ENCODE measurements at regions not wholly inside any gene's neighbourhood (a gene's known extent, or its start where the extent isn't known, plus 50 kb on each side); places are given as distances from the start of the nearest gene placed in this dataset.

GRCh38 chr4:81796790-81797528 lies 325.3 kb upstream of the RASGEF1B start:
- Histone ChIP-seq H3K27me3 (no peaks in the 10 kb centered on the region), H3K4me1 (no peaks in the 10 kb centered on the region), H3K36me3 (no peaks in the 10 kb centered on the region), H3K9me3 (no peaks in the 10 kb centered on the region), H3K4me3 (no peak overlapping the region), H3K27ac (no peak overlapping the region)
- TF ChIP-seq CTCF (IDR thresholded peaks at IDR 0.05): no peak
- DNase-seq (ENCODE audit: low spot score): no peak

- no peak for TF ChIP-seq CTCF (IDR thresholded peaks at IDR 0.05)
These were observed 320.8 kb upstream of the RASGEF1B start for GRCh38 chr4:81792521-81792920.

GRCh38 chr4:81790477-81790876 lies 318.8 kb upstream of the RASGEF1B start:
- no peak overlapping the region for H3K27ac ChIP-seq
- no peaks in the 10 kb centered on the region for H3K36me3 ChIP-seq
- H3K4me3 ChIP-seq: no peak overlapping the region
- H3K4me1 ChIP-seq: peaks cover 0 to 15% of the 10 kb centered on the region in 2 donors
- no peaks in the 10 kb centered on the region for H3K27me3 ChIP-seq
- no peaks in the 10 kb centered on the region for H3K9me3 ChIP-seq
- TF ChIP-seq CTCF (IDR thresholded peaks at IDR 0.05): no peak
- no peak for DNase-seq (ENCODE audit: low spot score)

More at GRCh38 chr4:81792521-81792920, 320.8 kb upstream of the RASGEF1B start:
- Histone ChIP-seq H3K4me1 (no peaks in the 10 kb centered on the region), H3K27me3 (no peaks in the 10 kb centered on the region), H3K9me3 (no peaks in the 10 kb centered on the region), H3K27ac (no peak overlapping the region), H3K36me3 (no peaks in the 10 kb centered on the region), H3K4me3 (no peak overlapping the region)
- no peak for DNase-seq (ENCODE audit: low spot score)

GRCh38 chr4:81789741-81790399 lies 318.2 kb upstream of the RASGEF1B start:
- no peak for TF ChIP-seq CTCF (IDR thresholded peaks at IDR 0.05)
- Histone ChIP-seq H3K9me3 (no peaks in the 10 kb centered on the region), H3K4me1 (peaks cover 0 to 15% of the 10 kb centered on the region in 2 donors), H3K27ac (no peak overlapping the region), H3K4me3 (no peak overlapping the region), H3K27me3 (no peaks in the 10 kb centered on the region), H3K36me3 (no peaks in the 10 kb centered on the region)
- DNase-seq (ENCODE audit: low spot score): no peak

GRCh38 chr4:81789158-81789557 lies 317.5 kb upstream of the RASGEF1B start:
- no peak for TF ChIP-seq CTCF (IDR thresholded peaks at IDR 0.05)
- no peaks in the 10 kb centered on the region for H3K9me3 ChIP-seq
- no peaks in the 10 kb centered on the region for H3K36me3 ChIP-seq
- no peaks in the 10 kb centered on the region for H3K27me3 ChIP-seq
- H3K4me3 ChIP-seq: no peak overlapping the region
- H3K27ac ChIP-seq: no peak overlapping the region
- peaks cover 0 to 15% of the 10 kb centered on the region in 2 donors for H3K4me1 ChIP-seq
- DNase-seq (ENCODE audit: low spot score): no peak
